ENCODE measurements at regions not wholly inside any gene's neighbourhood (a gene's known extent, or its start where the extent isn't known, plus 50 kb on each side); places are given as distances from the start of the nearest gene placed in this dataset.

GRCh38 chr13:50219743-50220142, 204.5 kb downstream of the KCNRG start:
- H3K23me2 ChIP-seq (ENCODE audit: insufficient read length, low read depth, low read length, poor library complexity, severe bottlenecking), result no peaks in the 10 kb centered on the region
- Mint-ChIP-seq H3K4me1 (peaks cover 2 to 13% of the 10 kb centered on the region in 2 experiments; a peak in 3 of 4 replicates), H3K36me3 (ENCODE audit: insufficient read depth in 1 of 3, low read depth in 3 of 3) (peaks cover 0 to 13% (median 2%) of the 10 kb centered on the region in 3 experiments; a peak in 2 of 7 replicates), H3K27ac (no peak overlapping the region), H3K27me3 (ENCODE audit: low read depth) (no peaks in the 10 kb centered on the region), H3K9me3 (peaks cover 2 to 12% of the 10 kb centered on the region in 2 experiments; a peak in 4 of 5 replicates), H3K4me3 (no peak overlapping the region)
- H4K5ac ChIP-seq (ENCODE audit: insufficient read length, low read depth, low read length), result no peak overlapping the region
- DNase-seq, result no peak
- H3K27ac ChIP-seq (ENCODE audit: insufficient read length, low read depth, low read length), result no peak overlapping the region
- H2BK120ac ChIP-seq (ENCODE audit: low read depth, low read length, poor library complexity, severe bottlenecking), result no peak overlapping the region
- H4K8ac ChIP-seq (replicated peaks; ENCODE audit: insufficient read length, low read depth, low read length), result no peak overlapping the region
- 100% methylated on average over 1 of the region's 3 CpGs for WGBS (ENCODE audit: extremely low coverage, insufficient read length, low lambda C conversion rate)
- no peak overlapping the region for H2BK5ac ChIP-seq (ENCODE audit: insufficient read length, low read length)
- no peak overlapping the region for H3K4me2 ChIP-seq (ENCODE audit: insufficient read depth, insufficient read length, low read length)
- no peak overlapping the region for H2AFZ ChIP-seq (ENCODE audit: low read length)
- H2AK5ac ChIP-seq (ENCODE audit: insufficient read length, low read length), result no peak overlapping the region
- no peaks in the 10 kb centered on the region for H3K4me1 ChIP-seq (ENCODE audit: insufficient read depth, low read length)
- no peak overlapping the region for H3K56ac ChIP-seq (ENCODE audit: insufficient read length, low read depth, low read length)
- H2BK12ac ChIP-seq (ENCODE audit: insufficient read length, low read depth, low read length), result no peak overlapping the region
- no peak overlapping the region for H3T11ph ChIP-seq (ENCODE audit: low read length)
- no peaks in the 10 kb centered on the region for H3K79me1 ChIP-seq (ENCODE audit: insufficient read depth, low read depth, low read length, poor library complexity, severe bottlenecking)
- H3K14ac ChIP-seq (ENCODE audit: insufficient read depth, low read length), result no peak overlapping the region
- H3K9ac ChIP-seq (ENCODE audit: extremely low read depth, insufficient read length, low read length), result no peak overlapping the region
- H3K4ac ChIP-seq (ENCODE audit: low read depth, low read length), result no peak overlapping the region
- H2BK20ac ChIP-seq (ENCODE audit: low read depth, low read length, poor library complexity, severe bottlenecking), result no peak overlapping the region
- no peak overlapping the region for H3K18ac ChIP-seq (ENCODE audit: insufficient read length, low read depth, low read length)
- no peaks in the 10 kb centered on the region for H4K20me1 ChIP-seq (ENCODE audit: control insufficient read depth, insufficient read depth, insufficient read length)
- no peak overlapping the region for H3K23ac ChIP-seq (ENCODE audit: insufficient read length, low read depth, low read length)
- no peaks in the 10 kb centered on the region for H3K27me3 ChIP-seq (ENCODE audit: insufficient read depth, low read length)
- H3K79me2 ChIP-seq (ENCODE audit: insufficient read depth, low read length), result no peaks in the 10 kb centered on the region
- H4K91ac ChIP-seq (ENCODE audit: insufficient read length, low read depth, low read length), result no peak overlapping the region
- no peak for TF ChIP-seq CTCF (conservative IDR thresholded peaks at IDR 0.05)
- no peaks in the 10 kb centered on the region for H3K9me3 ChIP-seq (ENCODE audit: control insufficient read depth, low read depth, low read length)
- no peak overlapping the region for H2BK15ac ChIP-seq (ENCODE audit: low read depth, low read length)

Measured in H9 (cell line).